ENCODE measurements at regions not wholly inside any gene's neighbourhood (a gene's known extent, or its start where the extent isn't known, plus 50 kb on each side); places are given as distances from the start of the nearest gene placed in this dataset.

GRCh38 chr2:52428224-52428623 lies 1339.4 kb upstream of the CHAC2 start:
- TF ChIP-seq CTCF (IDR thresholded peaks at IDR 0.05) (no peak), POLR2AphosphoS5 (IDR thresholded peaks at IDR 0.05) (no peak), EP300 (IDR thresholded peaks at IDR 0.05) (no peak), POLR2A (IDR thresholded peaks at IDR 0.05) (no peak)
